Naive B cell (primary cell): ENCODE measurements at regions not wholly inside any gene's neighbourhood (a gene's known extent, or its start where the extent isn't known, plus 50 kb on each side); places are given as distances from the start of the nearest gene placed in this dataset.
A peak's percentile ranks its signal among the peaks of the same experiment; 100 is the strongest.

Experiments used
- ATAC-seq, 2 donors: fragments of 150-1000 bp; cut with Tn5 transposase; 2 replicates each; pipeline ENCODE4 v1.10.0; 2021; ENCODE audit warnings: low read depth in 2 of 2, mild to moderate bottlenecking in 2 of 2, moderate library complexity in 2 of 2
- DNase-seq: peaks from one replicate; pipeline ENCODE4 v3.0.0; 2022
- H3K27ac Mint-ChIP-seq, 6 donors: one replicate each; pipeline ENCODE4 v1.8.0; 2020 to 2022; ENCODE audit warnings: mild to moderate bottlenecking in 6 of 6, mixed read lengths in 6 of 6, moderate library complexity in 5 of 6, inconsistent platforms in 2 of 6
- H3K27me3 Mint-ChIP-seq, 3 donors: one replicate each; pipeline ENCODE4 v1.8.0; 2021 to 2022; ENCODE audit warnings: mixed read lengths in 3 of 3, mild to moderate bottlenecking in 1 of 3
- H3K36me3 Mint-ChIP-seq, 2 donors: one replicate each; pipeline ENCODE4 v1.8.0; 2020 to 2022; ENCODE audit warnings: mixed read lengths in 2 of 2, inconsistent platforms in 1 of 2, mild to moderate bottlenecking in 1 of 2
- H3K4me1 Mint-ChIP-seq, 3 donors: one replicate each; pipeline ENCODE4 v1.8.0; 2020 to 2022; ENCODE audit warnings: mixed read lengths in 3 of 3, inconsistent platforms in 1 of 3, mild to moderate bottlenecking in 1 of 3, moderate library complexity in 1 of 3
- H3K4me3 Mint-ChIP-seq, 8 donors: one replicate each; pipeline ENCODE4 v1.8.0; 2020 to 2022; ENCODE audit warnings: mild to moderate bottlenecking in 8 of 8, mixed read lengths in 8 of 8, moderate library complexity in 8 of 8, inconsistent platforms in 2 of 8
- H3K9me3 Mint-ChIP-seq, 7 donors: one replicate each; pipeline ENCODE4 v1.8.0; 2020 to 2022; ENCODE audit warnings: mixed read lengths in 7 of 7, mild to moderate bottlenecking in 5 of 7, inconsistent platforms in 2 of 7, moderate library complexity in 1 of 7

DNA sequence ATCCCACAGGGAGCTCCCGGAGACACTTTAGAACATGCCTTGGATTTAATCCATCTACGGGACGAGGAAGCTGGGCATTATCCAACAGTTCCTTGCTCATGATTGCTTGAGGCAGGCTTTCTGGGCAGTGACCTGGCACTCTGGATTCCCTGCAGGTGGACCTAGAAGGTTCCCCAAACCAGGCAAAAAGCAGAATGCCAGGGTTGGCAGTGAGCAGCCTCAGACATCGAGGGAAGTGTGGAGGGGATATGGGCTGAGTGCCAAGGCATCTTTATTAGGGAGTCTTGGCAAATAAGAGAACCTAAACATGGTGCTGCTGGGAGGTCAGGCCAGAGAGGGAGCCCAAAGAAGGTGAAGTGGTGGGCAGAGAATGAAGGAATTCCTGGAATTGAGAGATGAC lies 158.5 kb downstream of the CD83 start:
- peak overlapping the region; percentile 98 to 100 (median 98) for H3K27ac Mint-ChIP-seq
- DNase-seq (no peak), ATAC-seq (no peak)
- H3K27me3 Mint-ChIP-seq: no peaks in the 10 kb centered on the region
- H3K9me3 Mint-ChIP-seq: peaks cover 0 to 12% (median 4%) of the 10 kb centered on the region in 7 donors
- peaks cover 73 to 99% (median 86%) of the 10 kb centered on the region in 3 donors for H3K4me1 Mint-ChIP-seq
- H3K4me3 Mint-ChIP-seq: peak overlapping the region; percentile 53 to 93 (median 82)
- H3K36me3 Mint-ChIP-seq: peaks cover 6 to 10% of the 10 kb centered on the region in 2 donors

DNA sequence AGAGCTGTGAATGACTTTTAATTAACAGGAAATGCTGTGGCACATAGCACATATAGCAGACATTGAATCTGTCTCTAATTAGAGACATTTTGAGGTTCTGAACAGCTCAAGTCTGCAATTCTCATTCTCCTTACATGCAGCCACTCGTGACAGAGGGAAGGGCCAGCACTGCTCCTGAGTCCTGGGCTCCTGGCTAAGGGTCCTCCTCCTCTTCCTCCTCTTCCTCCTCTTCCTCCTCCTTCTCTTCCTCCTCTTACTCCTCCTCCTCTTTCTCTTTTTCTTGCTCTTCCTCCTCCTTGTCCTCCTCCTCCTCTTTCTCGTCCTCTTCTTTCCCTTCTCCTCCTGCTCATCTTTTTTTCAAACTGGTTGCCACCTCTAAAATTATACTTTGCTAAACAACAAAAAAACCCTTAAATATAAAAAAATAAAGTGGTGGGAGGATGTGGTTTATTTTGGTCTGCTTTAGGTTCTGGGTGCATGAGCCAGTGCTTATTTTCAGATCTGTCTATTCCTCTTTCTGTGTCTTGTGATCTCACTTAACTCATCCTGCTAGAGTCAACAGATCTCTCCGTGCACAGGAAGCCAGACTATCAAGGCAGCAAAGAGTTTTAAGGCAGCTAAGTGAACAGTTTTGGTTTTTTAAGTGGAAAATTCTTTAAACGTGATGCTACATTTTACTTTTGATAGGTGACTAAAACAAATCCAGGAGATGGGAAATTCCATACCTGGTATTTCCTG lies 159.3 kb downstream of the CD83 start:
- peak overlapping the region; percentile 50 to 93 (median 82) for H3K4me3 Mint-ChIP-seq
- peaks cover 6 to 10% of the 10 kb centered on the region in 2 donors for H3K36me3 Mint-ChIP-seq
- H3K27me3 Mint-ChIP-seq: no peaks in the 10 kb centered on the region
- peak overlapping the region; percentile 98 to 100 (median 98) for H3K27ac Mint-ChIP-seq
- peak; percentile 99 for ATAC-seq
- peaks cover 0 to 12% (median 4%) of the 10 kb centered on the region in 7 donors for H3K9me3 Mint-ChIP-seq
- peak; percentile 85 for DNase-seq
- H3K4me1 Mint-ChIP-seq: peaks cover 72 to 99% (median 87%) of the 10 kb centered on the region in 3 donors

DNA sequence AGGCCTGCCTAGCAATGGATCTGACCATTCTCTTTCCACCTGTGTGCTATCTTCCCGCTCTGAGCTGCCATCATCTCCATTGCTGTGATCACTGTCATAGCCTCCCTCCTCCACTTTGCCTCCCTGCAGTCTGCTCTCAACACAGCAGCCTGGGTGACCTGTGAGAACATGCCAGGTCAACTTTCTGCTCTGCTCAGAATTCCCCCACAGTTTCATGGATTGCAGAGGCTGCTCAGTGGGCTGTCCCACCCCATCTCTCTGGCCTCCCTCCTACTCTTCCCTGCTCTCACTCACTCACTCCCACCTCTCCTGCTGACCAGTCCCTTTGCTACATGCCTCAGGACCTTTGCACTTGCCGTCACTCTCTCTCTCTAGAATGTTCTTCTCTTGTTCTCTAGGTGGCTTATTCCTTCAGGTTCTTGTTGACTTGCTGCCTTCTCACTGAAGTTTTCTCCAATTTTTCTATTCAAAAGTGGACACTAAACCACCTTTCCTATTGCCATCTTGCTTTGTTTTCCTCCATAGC lies 159.9 kb downstream of the CD83 start:
- ATAC-seq: peak; percentile 20 to 29
- Mint-ChIP-seq H3K27ac (peak overlapping the region; percentile 98 to 100 (median 98)), H3K36me3 (peaks cover 6 to 10% of the 10 kb centered on the region in 2 donors), H3K27me3 (no peaks in the 10 kb centered on the region), H3K9me3 (peaks cover 0 to 7% (median 4%) of the 10 kb centered on the region in 7 donors), H3K4me1 (peaks cover 67 to 92% (median 82%) of the 10 kb centered on the region in 3 donors), H3K4me3 (peak overlapping the region; percentile 50 to 93 (median 82))
- DNase-seq: no peak

DNA sequence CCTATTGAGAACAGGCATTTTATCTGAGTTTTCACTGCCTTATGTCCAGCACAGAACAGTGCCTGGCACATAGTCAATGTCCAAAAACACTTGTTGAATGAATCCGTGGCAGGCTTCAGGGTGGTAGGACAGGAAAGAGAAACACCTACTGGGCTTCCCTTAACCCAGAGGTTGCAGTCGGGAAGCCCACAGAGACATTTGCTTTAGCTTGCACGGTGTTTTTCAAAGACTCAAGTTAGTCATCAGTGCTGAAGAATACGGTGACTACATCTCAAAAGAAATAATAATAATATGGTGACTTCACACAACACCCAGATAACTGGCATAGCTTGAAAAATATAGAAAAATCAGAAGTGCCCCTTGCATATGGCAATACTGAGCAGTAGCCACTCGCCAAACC lies 160.4 kb downstream of the CD83 start:
- H3K4me3 Mint-ChIP-seq: peak overlapping the region in 7 of 8 donors; percentile 50 to 93 (median 81)
- DNase-seq: no peak
- peaks cover 64 to 91% (median 79%) of the 10 kb centered on the region in 3 donors for H3K4me1 Mint-ChIP-seq
- H3K36me3 Mint-ChIP-seq: peaks cover 6 to 9% of the 10 kb centered on the region in 2 donors
- peaks cover 0 to 7% (median 4%) of the 10 kb centered on the region in 7 donors for H3K9me3 Mint-ChIP-seq
- peak overlapping the region; percentile 98 to 100 (median 98) for H3K27ac Mint-ChIP-seq
- ATAC-seq: no peak
- no peaks in the 10 kb centered on the region for H3K27me3 Mint-ChIP-seq

DNA sequence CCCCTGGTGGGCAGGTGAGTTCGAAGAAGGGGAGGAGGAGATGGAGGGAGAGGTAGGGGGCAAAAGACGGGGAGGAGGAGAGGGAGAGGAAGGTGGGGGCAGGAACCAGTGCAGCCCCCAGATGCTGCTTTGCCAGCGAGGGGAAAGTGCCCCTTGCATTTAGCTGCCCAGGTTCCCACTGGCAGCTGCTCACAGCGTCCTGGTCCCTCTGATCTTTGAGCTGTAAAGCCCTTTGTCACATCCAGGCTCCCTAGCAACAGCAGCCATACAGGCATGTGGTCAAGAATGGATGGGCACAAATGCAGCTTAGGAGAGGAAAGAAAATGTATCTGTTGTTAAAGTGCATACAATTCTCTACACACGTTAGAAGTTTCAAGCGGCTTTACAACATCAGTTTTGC lies 160.9 kb downstream of the CD83 start:
- H3K4me1 Mint-ChIP-seq: peaks cover 60 to 89% (median 75%) of the 10 kb centered on the region in 3 donors
- no peaks in the 10 kb centered on the region for H3K27me3 Mint-ChIP-seq
- DNase-seq (no peak), ATAC-seq (no peak)
- H3K9me3 Mint-ChIP-seq: peaks cover 0 to 7% (median 4%) of the 10 kb centered on the region in 7 donors
- H3K36me3 Mint-ChIP-seq: peaks cover 4 to 6% of the 10 kb centered on the region in 2 donors
- peak overlapping the region in 4 of 8 donors; percentile 50 to 92 (median 69) for H3K4me3 Mint-ChIP-seq
- H3K27ac Mint-ChIP-seq: peak overlapping the region in 5 of 6 donors; percentile 98 to 100 (median 98)

DNA sequence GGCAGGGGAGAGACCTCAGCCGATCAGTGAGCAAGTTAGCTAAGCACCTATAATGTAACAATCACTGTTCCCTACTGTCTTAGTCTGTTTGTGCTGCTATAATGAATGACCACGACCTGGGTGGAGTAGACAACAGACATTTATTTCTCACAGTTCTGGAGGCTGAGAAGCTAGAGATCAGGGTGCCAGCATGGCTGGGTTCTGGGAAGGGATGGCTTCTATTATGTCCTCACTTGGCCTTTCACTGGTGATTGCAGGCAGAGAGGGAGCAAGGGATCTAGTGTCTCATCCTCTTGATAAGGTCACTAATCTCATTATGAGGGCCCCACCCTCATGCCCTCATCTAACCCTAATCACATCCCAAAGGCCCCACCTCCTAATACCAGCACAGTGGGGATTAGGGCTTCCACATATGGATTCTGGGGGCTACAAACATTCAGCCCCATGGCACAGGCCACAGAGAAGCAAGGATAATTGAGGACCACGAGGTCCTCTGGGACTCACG lies 162.5 kb downstream of the CD83 start:
- H3K4me1 Mint-ChIP-seq: peaks cover 50 to 88% (median 70%) of the 10 kb centered on the region in 3 donors
- no peaks in the 10 kb centered on the region for H3K27me3 Mint-ChIP-seq
- peaks cover 0 to 7% (median 4%) of the 10 kb centered on the region in 7 donors for H3K9me3 Mint-ChIP-seq
- DNase-seq (no peak), ATAC-seq (no peak)
- peak overlapping the region in 5 of 6 donors; percentile 10 to 96 (median 76) for H3K27ac Mint-ChIP-seq
- peaks cover 4 to 6% of the 10 kb centered on the region in 2 donors for H3K36me3 Mint-ChIP-seq
- H3K4me3 Mint-ChIP-seq: peak overlapping the region in 2 of 8 donors; percentile 3 to 9

GRCh38 chr6:14280766-14281293 lies 163.3 kb downstream of the CD83 start:
- Mint-ChIP-seq H3K36me3 (peaks cover 4 to 6% of the 10 kb centered on the region in 2 donors), H3K27me3 (no peaks in the 10 kb centered on the region), H3K9me3 (peaks cover 0 to 7% (median 4%) of the 10 kb centered on the region in 7 donors), H3K4me3 (no peak overlapping the region), H3K4me1 (peaks cover 42 to 80% (median 62%) of the 10 kb centered on the region in 3 donors), H3K27ac (peak overlapping the region in 4 of 6 donors; percentile 27 to 96 (median 58))
- DNase-seq (no peak), ATAC-seq (no peak)

- H3K4me3 Mint-ChIP-seq: no peak overlapping the region
- ATAC-seq: no peak
- peaks cover 30 to 72% (median 50%) of the 10 kb centered on the region in 3 donors for H3K4me1 Mint-ChIP-seq
- H3K27me3 Mint-ChIP-seq: no peaks in the 10 kb centered on the region
- peaks cover 0 to 7% (median 4%) of the 10 kb centered on the region in 7 donors for H3K9me3 Mint-ChIP-seq
- H3K36me3 Mint-ChIP-seq: peaks cover 6 to 10% of the 10 kb centered on the region in 2 donors
- peak overlapping the region in 2 of 6 donors; percentile 54 to 68 for H3K27ac Mint-ChIP-seq
- no peak for DNase-seq
Measured at GRCh38 chr6:14281811-14282660, 164.5 kb downstream of the CD83 start.

DNA sequence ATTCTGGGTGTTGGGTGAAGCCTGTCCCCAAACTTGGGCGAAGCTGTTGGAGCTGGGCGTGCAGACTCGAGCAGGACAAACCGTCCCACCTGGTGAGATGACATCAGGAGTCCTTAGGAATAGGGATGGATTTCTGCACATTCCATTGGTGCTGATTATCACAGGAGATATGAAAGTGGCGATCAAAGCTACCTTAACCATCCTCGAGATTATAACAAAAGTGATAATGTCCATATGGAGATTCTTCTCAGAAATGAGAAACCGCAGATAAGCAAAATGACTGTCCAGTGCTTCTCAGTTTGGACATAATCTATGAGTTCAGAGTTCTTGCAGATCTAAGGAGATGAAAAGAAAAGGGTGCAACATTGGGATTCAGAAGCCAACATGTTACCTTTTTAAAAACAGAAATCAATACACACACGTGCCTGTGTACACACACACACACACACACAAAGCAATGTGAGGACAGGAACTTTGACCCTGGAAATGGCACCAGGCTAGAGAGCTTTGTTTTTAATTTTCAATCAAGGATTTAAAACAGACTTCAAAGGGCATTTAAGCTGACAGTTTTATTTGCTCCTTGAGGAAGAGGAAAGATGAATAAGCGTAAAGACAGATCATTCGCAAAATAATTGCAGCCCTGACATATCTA lies 165.4 kb downstream of the CD83 start:
- peak overlapping the region in 2 of 6 donors; percentile 15 to 49 for H3K27ac Mint-ChIP-seq
- DNase-seq (no peak), ATAC-seq (no peak)
- no peak overlapping the region for H3K4me3 Mint-ChIP-seq
- H3K27me3 Mint-ChIP-seq: no peaks in the 10 kb centered on the region
- peaks cover 21 to 71% (median 41%) of the 10 kb centered on the region in 3 donors for H3K4me1 Mint-ChIP-seq
- H3K36me3 Mint-ChIP-seq: peaks cover 6 to 10% of the 10 kb centered on the region in 2 donors
- peaks cover 0 to 7% (median 4%) of the 10 kb centered on the region in 7 donors for H3K9me3 Mint-ChIP-seq

GRCh38 chr6:14283600-14284235 lies 166.1 kb downstream of the CD83 start:
- peak overlapping the region in 1 of 8 donors; percentile 59 for H3K4me3 Mint-ChIP-seq
- H3K27ac Mint-ChIP-seq: peak overlapping the region in 1 of 6 donors; percentile 78
- ATAC-seq: no peak
- H3K4me1 Mint-ChIP-seq: peaks cover 15 to 67% (median 33%) of the 10 kb centered on the region in 3 donors
- H3K27me3 Mint-ChIP-seq: no peaks in the 10 kb centered on the region
- DNase-seq: no peak
- peaks cover 6 to 10% of the 10 kb centered on the region in 2 donors for H3K36me3 Mint-ChIP-seq
- peaks cover 0 to 8% (median 4%) of the 10 kb centered on the region in 7 donors for H3K9me3 Mint-ChIP-seq

DNA sequence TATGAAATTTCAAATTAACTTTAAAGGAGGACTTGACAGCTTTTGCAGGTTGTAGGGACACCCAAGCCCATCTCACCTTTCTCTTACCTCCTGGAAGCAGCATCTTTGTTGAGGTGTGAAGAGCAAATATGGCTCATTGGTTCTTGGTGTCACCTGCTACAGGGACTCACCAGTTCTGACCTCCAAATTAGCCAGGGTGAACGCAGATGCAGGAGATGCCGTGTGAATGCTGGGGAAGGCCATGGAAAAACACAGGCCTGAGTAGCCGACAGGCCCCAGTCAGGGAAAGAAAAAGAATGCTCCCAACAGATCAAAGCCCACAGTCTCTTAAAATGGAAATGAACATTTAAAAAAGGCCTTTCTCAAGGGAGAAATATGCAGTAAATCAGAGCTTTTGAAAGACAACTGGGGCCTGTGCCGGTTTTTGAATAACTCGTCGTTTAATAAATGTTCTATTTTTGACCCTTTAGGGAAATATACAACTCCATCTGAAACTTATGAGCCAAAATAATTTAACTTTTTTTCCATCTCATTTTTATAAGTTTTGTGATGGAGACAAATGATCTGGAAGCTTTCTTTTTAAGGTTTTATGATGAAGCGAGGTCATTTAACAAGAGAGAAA lies 167.5 kb downstream of the CD83 start:
- Mint-ChIP-seq H3K4me1 (peaks cover 19 to 60% (median 30%) of the 10 kb centered on the region in 3 donors), H3K36me3 (peaks cover 4 to 9% of the 10 kb centered on the region in 2 donors), H3K9me3 (peaks cover 3 to 9% (median 4%) of the 10 kb centered on the region in 7 donors), H3K27ac (peak overlapping the region in 2 of 6 donors; percentile 20 to 60), H3K27me3 (no peaks in the 10 kb centered on the region), H3K4me3 (no peak overlapping the region)
- DNase-seq (no peak), ATAC-seq (no peak)
